Endothelial cell (in vitro differentiated cells): ENCODE measurements at regions not wholly inside any gene's neighbourhood (a gene's known extent, or its start where the extent isn't known, plus 50 kb on each side); places are given as distances from the start of the nearest gene placed in this dataset.

ENCODE experiments used
- DNase-seq: peaks from one replicate; pipeline ENCODE4 v3.0.0; 2021; ENCODE audit warnings: low spot score
- H3K27ac Mint-ChIP-seq: one replicate; pipeline ENCODE4 v1.8.0; 2021; ENCODE audit warnings: mixed read lengths, inconsistent platforms; ENCODE audit not compliant: unreplicated experiment
- H3K27me3 Mint-ChIP-seq: one replicate; pipeline ENCODE4 v1.8.0; 2021; ENCODE audit warnings: mild to moderate bottlenecking, moderate library complexity, mixed read lengths, inconsistent platforms; ENCODE audit not compliant: unreplicated experiment
- H3K36me3 Mint-ChIP-seq: one replicate; pipeline ENCODE4 v1.8.0; 2021; ENCODE audit warnings: mild to moderate bottlenecking, low read depth, mixed read lengths, inconsistent platforms; ENCODE audit not compliant: unreplicated experiment
- H3K4me1 Mint-ChIP-seq: one replicate; pipeline ENCODE4 v1.8.0; 2021; ENCODE audit warnings: mild to moderate bottlenecking, mixed read lengths, inconsistent platforms; ENCODE audit not compliant: unreplicated experiment
- H3K4me3 Mint-ChIP-seq: one replicate; pipeline ENCODE4 v1.8.0; 2021; ENCODE audit warnings: mild to moderate bottlenecking, mixed read lengths, inconsistent platforms; ENCODE audit not compliant: unreplicated experiment
- H3K9me3 Mint-ChIP-seq: one replicate; pipeline ENCODE4 v1.8.0; 2021; ENCODE audit warnings: mixed read lengths, inconsistent platforms; ENCODE audit not compliant: unreplicated experiment
- TF ChIP-seq, protein P1 (sequence below): fragments of 200-600 bp; sonication (generic); IDR thresholded peaks from one replicate; pipeline ENCODE4 v1.5.0; 2021; ENCODE audit warnings: antibody characterized with exemption; ENCODE audit not compliant: unreplicated experiment

DNA sequence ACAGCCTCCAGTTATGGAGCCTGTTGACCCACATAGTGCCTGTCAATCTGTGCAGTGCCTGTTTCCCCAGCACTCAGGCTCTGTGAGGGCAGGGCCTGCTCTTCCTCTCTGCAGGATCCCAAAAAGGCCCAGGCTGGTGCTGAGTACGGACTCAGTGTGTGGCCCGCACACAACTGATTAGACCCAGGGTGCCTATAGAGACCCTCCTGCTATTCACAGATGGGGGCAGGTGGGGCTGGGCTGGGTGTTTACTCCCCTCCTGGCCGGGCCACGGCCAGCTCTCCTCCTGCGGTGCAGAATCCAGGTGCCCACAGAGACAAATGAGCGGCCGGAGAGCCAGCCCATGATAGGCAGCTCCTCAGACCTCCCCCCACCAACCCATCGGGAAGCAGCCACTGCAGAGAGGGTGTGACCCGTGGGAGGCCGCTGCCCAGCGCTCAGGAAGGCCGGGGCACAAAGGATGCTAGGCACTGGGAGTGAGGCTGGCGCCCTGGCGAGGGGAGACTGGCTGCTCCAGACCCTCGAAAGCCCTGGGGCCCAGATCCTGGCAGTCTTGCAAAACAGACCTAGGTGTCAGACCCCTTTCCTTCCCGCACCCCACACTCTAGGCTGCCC, 239.0 kb downstream of the CTTN start:
- H3K36me3 Mint-ChIP-seq = no peaks in the 10 kb centered on the region
- peaks cover 1% of the 10 kb centered on the region for H3K27me3 Mint-ChIP-seq
- H3K4me3 Mint-ChIP-seq = no peak overlapping the region
- H3K9me3 Mint-ChIP-seq = no peaks in the 10 kb centered on the region
- TF ChIP-seq, protein P1, sequence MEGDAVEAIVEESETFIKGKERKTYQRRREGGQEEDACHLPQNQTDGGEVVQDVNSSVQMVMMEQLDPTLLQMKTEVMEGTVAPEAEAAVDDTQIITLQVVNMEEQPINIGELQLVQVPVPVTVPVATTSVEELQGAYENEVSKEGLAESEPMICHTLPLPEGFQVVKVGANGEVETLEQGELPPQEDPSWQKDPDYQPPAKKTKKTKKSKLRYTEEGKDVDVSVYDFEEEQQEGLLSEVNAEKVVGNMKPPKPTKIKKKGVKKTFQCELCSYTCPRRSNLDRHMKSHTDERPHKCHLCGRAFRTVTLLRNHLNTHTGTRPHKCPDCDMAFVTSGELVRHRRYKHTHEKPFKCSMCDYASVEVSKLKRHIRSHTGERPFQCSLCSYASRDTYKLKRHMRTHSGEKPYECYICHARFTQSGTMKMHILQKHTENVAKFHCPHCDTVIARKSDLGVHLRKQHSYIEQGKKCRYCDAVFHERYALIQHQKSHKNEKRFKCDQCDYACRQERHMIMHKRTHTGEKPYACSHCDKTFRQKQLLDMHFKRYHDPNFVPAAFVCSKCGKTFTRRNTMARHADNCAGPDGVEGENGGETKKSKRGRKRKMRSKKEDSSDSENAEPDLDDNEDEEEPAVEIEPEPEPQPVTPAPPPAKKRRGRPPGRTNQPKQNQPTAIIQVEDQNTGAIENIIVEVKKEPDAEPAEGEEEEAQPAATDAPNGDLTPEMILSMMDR = no peak
- DNase-seq = no peak
- no peak overlapping the region for H3K27ac Mint-ChIP-seq
- H3K4me1 Mint-ChIP-seq = peaks cover 2% of the 10 kb centered on the region

DNA sequence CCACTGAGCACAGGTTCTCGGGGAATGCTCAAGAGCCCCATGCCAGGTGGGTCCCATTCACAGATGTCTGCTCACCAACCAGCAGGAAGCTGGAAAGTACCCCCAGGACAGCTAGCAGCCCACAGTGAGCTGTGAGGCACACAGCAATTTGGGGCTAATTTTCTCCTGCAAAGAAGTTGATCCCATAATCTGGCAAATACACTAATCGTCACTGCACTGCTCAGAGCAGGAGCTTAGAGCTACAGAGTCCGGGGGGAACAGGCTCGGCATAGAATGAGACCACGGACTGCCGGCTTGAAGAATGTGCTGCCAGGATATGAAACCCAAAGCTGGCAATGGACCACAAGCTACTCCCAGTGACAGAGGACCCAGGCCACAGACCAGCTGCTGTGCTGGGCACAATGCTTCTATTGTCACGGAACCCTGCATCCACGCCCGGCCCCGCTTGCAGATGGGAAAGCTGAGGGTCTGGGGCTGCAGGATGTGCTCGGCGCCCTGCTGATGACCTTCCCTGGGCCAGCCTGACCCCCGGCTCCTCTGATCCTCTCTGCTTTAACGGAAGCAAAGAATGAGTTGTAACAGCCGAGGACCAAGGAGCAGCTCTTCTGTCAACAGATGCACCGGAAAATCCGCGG, 239.7 kb downstream of the CTTN start:
- peaks cover 1% of the 10 kb centered on the region for H3K27me3 Mint-ChIP-seq
- no peak overlapping the region for H3K4me3 Mint-ChIP-seq
- H3K36me3 Mint-ChIP-seq = no peaks in the 10 kb centered on the region
- peaks cover 7% of the 10 kb centered on the region for H3K4me1 Mint-ChIP-seq
- TF ChIP-seq, protein P1 = no peak
- H3K9me3 Mint-ChIP-seq = no peaks in the 10 kb centered on the region
- no peak overlapping the region for H3K27ac Mint-ChIP-seq
- DNase-seq = no peak

DNA sequence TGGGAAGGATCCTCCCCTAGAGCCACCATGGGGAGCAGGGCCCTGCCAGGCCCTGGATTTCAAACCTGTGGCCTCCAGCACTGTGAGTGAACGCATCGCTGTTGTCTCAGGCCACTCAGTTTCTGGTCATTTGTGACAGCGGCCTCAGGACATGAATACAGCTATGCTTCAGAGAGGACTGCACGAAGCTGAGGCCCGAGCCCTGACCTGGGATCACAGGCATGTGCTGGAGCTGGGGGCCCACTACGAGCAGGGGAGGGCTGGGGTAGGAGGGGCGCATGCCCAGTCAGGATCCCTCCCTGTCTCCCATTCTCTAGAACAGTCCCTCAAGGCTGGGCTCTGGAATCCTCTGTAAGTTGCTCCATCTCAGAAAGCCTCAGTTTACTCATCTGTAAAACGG, 242.1 kb downstream of the CTTN start:
- H3K9me3 Mint-ChIP-seq = no peaks in the 10 kb centered on the region
- DNase-seq = no peak
- no peak overlapping the region for H3K4me3 Mint-ChIP-seq
- no peak overlapping the region for H3K27ac Mint-ChIP-seq
- H3K4me1 Mint-ChIP-seq = peaks cover 19% of the 10 kb centered on the region
- no peaks in the 10 kb centered on the region for H3K36me3 Mint-ChIP-seq
- TF ChIP-seq, protein P1 = no peak
- H3K27me3 Mint-ChIP-seq = peaks cover 4% of the 10 kb centered on the region

DNA sequence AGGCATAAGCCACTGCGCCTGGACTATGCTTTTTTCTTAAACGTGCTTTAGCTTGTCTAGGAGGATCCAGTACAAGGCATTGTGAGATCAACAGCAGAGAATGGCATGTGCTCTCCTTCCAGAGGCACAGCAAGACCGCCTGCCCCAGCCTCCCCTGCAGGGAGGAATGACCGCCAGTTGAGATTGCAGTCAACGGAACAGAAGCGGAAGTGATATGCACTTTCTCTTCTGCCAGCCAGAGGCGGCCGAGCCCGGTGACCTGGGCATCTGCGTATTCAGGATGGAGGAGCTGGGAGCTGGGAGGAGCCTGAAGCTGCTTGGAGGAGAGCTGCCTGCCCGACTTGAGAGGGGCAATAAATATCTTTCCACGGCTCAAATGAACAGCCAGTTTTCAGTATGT, 243.0 kb downstream of the CTTN start:
- Mint-ChIP-seq H3K4me3 (no peak overlapping the region), H3K27ac (no peak overlapping the region), H3K9me3 (no peaks in the 10 kb centered on the region), H3K27me3 (peaks cover 4% of the 10 kb centered on the region), H3K4me1 (peaks cover 19% of the 10 kb centered on the region), H3K36me3 (no peaks in the 10 kb centered on the region)
- DNase-seq = no peak
- TF ChIP-seq, protein P1 = no peak

DNA sequence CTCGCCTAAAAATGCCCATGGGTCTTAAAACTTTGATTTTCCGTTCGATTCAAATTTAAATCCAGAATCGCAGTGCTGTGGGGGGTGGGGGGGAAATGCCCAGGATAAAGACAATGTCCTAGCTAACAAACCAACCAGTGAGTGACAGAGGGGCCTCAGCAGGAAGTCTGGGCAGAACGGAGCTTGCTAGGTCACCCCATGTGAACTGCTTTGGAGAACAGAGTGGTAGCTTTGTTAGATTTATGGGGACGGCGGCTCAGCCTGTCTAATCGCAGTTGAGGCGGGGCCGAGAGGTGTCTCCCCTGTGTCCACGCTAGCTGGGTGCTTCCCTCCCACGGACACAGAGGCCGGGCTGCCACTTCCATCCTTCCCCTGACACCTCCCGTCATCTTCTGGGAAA, 243.9 kb downstream of the CTTN start:
- TF ChIP-seq, protein P1 = no peak
- no peak for DNase-seq
- H3K27me3 Mint-ChIP-seq = peaks cover 4% of the 10 kb centered on the region
- no peaks in the 10 kb centered on the region for H3K36me3 Mint-ChIP-seq
- H3K27ac Mint-ChIP-seq = no peak overlapping the region
- H3K4me3 Mint-ChIP-seq = no peak overlapping the region
- no peaks in the 10 kb centered on the region for H3K9me3 Mint-ChIP-seq
- H3K4me1 Mint-ChIP-seq = peaks cover 22% of the 10 kb centered on the region
